Erythroblast (primary cell): ENCODE measurements at regions not wholly inside any gene's neighbourhood (a gene's known extent, or its start where the extent isn't known, plus 50 kb on each side); places are given as distances from the start of the nearest gene placed in this dataset.

Source experiments
- GATA1 ChIP-seq: IDR thresholded peaks from 2 replicates; pipeline ENCODE4 v1.6.1; 2011; ENCODE audit warnings: low read depth, mild to moderate bottlenecking, control low read depth, low read length, moderate library complexity
- POLR2A ChIP-seq: IDR thresholded peaks from 2 replicates; pipeline ENCODE4 v1.6.1; 2011; ENCODE audit warnings: mild to moderate bottlenecking, low read length

- TF ChIP-seq POLR2A, result no peak
- no peak for TF ChIP-seq GATA1
Observed at GRCh38 chr2:34121076-34121475, 522.0 kb upstream of the FAM98A start.
